ENCODE measurements at regions not wholly inside any gene's neighbourhood (a gene's known extent, or its start where the extent isn't known, plus 50 kb on each side); places are given as distances from the start of the nearest gene placed in this dataset.
"Not testable (repeated sequence)": the region's sequence is repeated elsewhere in the genome, so short reads cannot be mapped to it uniquely, and the experiment has no call there.

DNA sequence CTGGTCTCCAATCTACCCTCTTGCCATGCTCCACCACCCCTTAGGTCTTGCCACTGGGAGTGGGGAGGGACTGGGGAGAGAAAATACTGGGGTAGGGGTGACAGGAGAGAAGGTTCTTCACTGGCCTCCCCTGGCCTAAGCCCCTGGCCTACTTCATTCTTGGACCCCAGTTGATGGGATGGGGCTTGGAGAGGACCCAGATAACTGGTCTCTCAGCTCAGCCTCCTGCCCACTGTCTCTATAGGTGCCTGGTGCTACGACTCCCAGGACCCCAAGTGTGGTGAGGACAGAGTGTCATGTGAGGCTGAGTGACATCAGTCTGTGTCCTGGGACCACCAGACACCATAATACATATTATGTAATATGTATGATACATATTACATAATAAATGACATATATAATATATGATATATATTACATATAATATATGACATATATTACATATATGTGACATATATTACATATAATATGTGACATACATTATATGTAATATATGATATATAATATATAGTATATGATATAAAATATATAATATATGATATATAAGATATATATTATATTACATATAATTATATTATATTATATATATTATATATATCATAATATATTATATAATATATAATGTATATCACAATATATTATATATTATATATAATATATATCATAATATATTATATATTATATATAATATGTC lies 85.1 kb downstream of the USP18 start:
- H3K27me3 Mint-ChIP-seq; H3K27ac Mint-ChIP-seq; CTCF ChIA-PET; H3K4me1 Mint-ChIP-seq; H3K36me3 ChIP-seq (ENCODE audit: control insufficient read depth in 2 of 3, insufficient read depth in 3 of 3, low read length in 3 of 3); H3K9me3 ChIP-seq (ENCODE audit: control insufficient read depth in 2 of 3, low read length in 3 of 3); H3K36me3 Mint-ChIP-seq; H3K4me3 Mint-ChIP-seq; H3K4me3 ChIP-seq (ENCODE audit: low read length); POLR2A ChIA-PET; intact Hi-C loops (cut with micrococcal nuclease); H3K27me3 ChIP-seq (ENCODE audit: control insufficient read depth in 2 of 2, insufficient read depth in 2 of 2, low read length in 2 of 2); H3K9me3 Mint-ChIP-seq; H3K27ac ChIP-seq (ENCODE audit: low read depth, low read length); H3K4me1 ChIP-seq (ENCODE audit: control insufficient read depth in 2 of 2, insufficient read depth in 2 of 2, low read length in 2 of 2); ATAC-seq: not testable (repeated sequence)
- peak in 1 of 9 donors; percentile 0 for DNase-seq

DNA sequence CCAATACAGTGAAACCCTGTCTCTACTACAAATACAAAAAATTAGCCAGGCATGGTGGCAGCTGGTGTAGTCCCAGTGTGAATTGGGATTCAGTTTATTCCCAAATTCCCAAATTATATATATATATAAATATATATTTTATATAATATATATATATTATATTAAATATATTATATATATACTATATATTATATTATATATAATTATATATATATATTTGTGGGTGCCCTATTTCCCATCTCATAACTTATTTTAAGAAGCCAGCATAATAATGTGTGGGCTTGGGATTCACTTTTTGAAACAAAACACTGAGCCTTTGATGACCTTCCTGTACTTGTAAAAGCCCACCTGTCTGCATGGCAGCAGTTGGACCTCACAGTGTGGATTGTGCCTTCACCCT lies 87.4 kb downstream of the USP18 start:
- H3K9me3 ChIP-seq (ENCODE audit: control insufficient read depth in 2 of 3, low read length in 3 of 3); ATAC-seq; CTCF ChIA-PET; H3K4me3 Mint-ChIP-seq; H3K4me1 Mint-ChIP-seq; H3K27ac ChIP-seq (ENCODE audit: low read depth, low read length); H3K9me3 Mint-ChIP-seq; H3K36me3 ChIP-seq (ENCODE audit: control insufficient read depth in 2 of 3, insufficient read depth in 3 of 3, low read length in 3 of 3); H3K36me3 Mint-ChIP-seq; H3K27me3 Mint-ChIP-seq; intact Hi-C loops (cut with micrococcal nuclease); H3K4me3 ChIP-seq (ENCODE audit: low read length); DNase-seq; H3K27me3 ChIP-seq (ENCODE audit: control insufficient read depth in 2 of 2, insufficient read depth in 2 of 2, low read length in 2 of 2); H3K27ac Mint-ChIP-seq; POLR2A ChIA-PET; H3K4me1 ChIP-seq (ENCODE audit: control insufficient read depth in 2 of 2, insufficient read depth in 2 of 2, low read length in 2 of 2): not testable (repeated sequence)

All from naive thymus-derived CD4-positive, alpha-beta T cell (primary cell).